GM12864 (cell line): ENCODE measurements at regions not wholly inside any gene's neighbourhood (a gene's known extent, or its start where the extent isn't known, plus 50 kb on each side); places are given as distances from the start of the nearest gene placed in this dataset.

Experiments used
- DNase-seq: peaks from one replicate; pipeline ENCODE4 v3.0.0-alpha.2; 2011; ENCODE audit warnings: low read depth
- H3K4me3 ChIP-seq: 2 replicates; pipeline ENCODE4 v1.5.1; 2011; ENCODE audit warnings: mild to moderate bottlenecking, low read depth, low read length, control low read depth
- CTCF ChIP-seq: IDR thresholded peaks from 2 replicates; pipeline ENCODE4 v1.5.1; 2011; ENCODE audit warnings: low read depth, mild to moderate bottlenecking, moderate library complexity, low read length, control low read depth, inconsistent platforms; ENCODE audit errors: missing control alignments

GRCh38 chr1:58905126-58905490, 121.3 kb upstream of the JUN start:
- DNase-seq, result no peak
- TF ChIP-seq CTCF, result no peak
- H3K4me3 ChIP-seq, result no peak overlapping the region

- H3K4me3 ChIP-seq, result no peak overlapping the region
- no peak for DNase-seq
- no peak for TF ChIP-seq CTCF
Observed at GRCh38 chr1:58905628-58906221, 121.9 kb upstream of the JUN start.

GRCh38 chr1:58907398-58907797, 123.6 kb upstream of the JUN start:
- no peak overlapping the region for H3K4me3 ChIP-seq
- no peak for TF ChIP-seq CTCF
- DNase-seq, result no peak

- no peak for TF ChIP-seq CTCF
- DNase-seq, result no peak
Observed at GRCh38 chr1:58908561-58909560, 125.0 kb upstream of the JUN start.

GRCh38 chr1:58909914-58910681, 126.3 kb upstream of the JUN start:
- no peak overlapping the region for H3K4me3 ChIP-seq
- TF ChIP-seq CTCF, result no peak
- no peak for DNase-seq

More at GRCh38 chr1:58908561-58909560, 125.0 kb upstream of the JUN start:
- no peak overlapping the region for H3K4me3 ChIP-seq

- TF ChIP-seq CTCF, result no peak
- no peak for DNase-seq
- H3K4me3 ChIP-seq, result no peak overlapping the region
Observed at GRCh38 chr1:58911841-58912499, 128.1 kb upstream of the JUN start.
